Neural cell (in vitro differentiated cells): ENCODE measurements at regions not wholly inside any gene's neighbourhood (a gene's known extent, or its start where the extent isn't known, plus 50 kb on each side); places are given as distances from the start of the nearest gene placed in this dataset.
"Not testable (repeated sequence)": the region's sequence is repeated elsewhere in the genome, so short reads cannot be mapped to it uniquely, and the experiment has no call there.

ENCODE experiments used
- H2AFZ ChIP-seq: fragments of 200-600, 300-800 bp; sonication (generic), shearing (Covaris generic); 2 replicates; pipeline ENCODE4 v1.6.0; 2014; ENCODE audit warnings: low read depth, mild to moderate bottlenecking, antibody characterized with exemption, low read length, moderate library complexity
- H3F3A ChIP-seq: fragments of 200-600 bp; shearing (Covaris generic); 2 replicates; pipeline ENCODE4 v1.6.1; 2016; ENCODE audit warnings: mild to moderate bottlenecking, moderate library complexity, mixed read lengths, antibody characterized with exemption, low read length; ENCODE audit not compliant: insufficient read depth, poor library complexity, severe bottlenecking
- H3K27ac ChIP-seq: fragments of 200-600, 300-800 bp; sonication (generic), shearing (Covaris generic); 2 replicates; pipeline ENCODE4 v1.5.1; 2014; ENCODE audit warnings: mild to moderate bottlenecking, low read length, moderate library complexity
- H3K27me3 ChIP-seq: fragments of 300-800, 200-600 bp; sonication (generic), shearing (Covaris generic); 2 replicates; pipeline ENCODE4 v1.6.0; 2014; ENCODE audit warnings: mild to moderate bottlenecking, low read depth, low read length, moderate library complexity; ENCODE audit not compliant: insufficient read depth
- H3K36me3 ChIP-seq: fragments of 300-800, 200-600 bp; sonication (generic), shearing (Covaris generic); 2 replicates; pipeline ENCODE4 v1.5.1; 2014; ENCODE audit warnings: mild to moderate bottlenecking, antibody characterized with exemption, low read length, moderate library complexity; ENCODE audit not compliant: insufficient read depth
- H3K4me2 ChIP-seq: fragments of 300-800, 200-600 bp; sonication (generic), shearing (Covaris generic); 2 replicates; pipeline ENCODE4 v1.6.0; 2014; ENCODE audit warnings: mild to moderate bottlenecking, low read length
- H3K4me3 ChIP-seq: fragments of 300-800, 200-600 bp; sonication (generic), shearing (Covaris generic); 2 replicates; pipeline ENCODE4 v1.5.1; 2014; ENCODE audit warnings: mild to moderate bottlenecking, low read length, moderate library complexity
- H3K79me2 ChIP-seq: fragments of 200-600 bp; shearing (Covaris generic); replicated peaks from 2 replicates; pipeline ENCODE4 v1.6.0; 2014; ENCODE audit warnings: mild to moderate bottlenecking, low read length, moderate library complexity; ENCODE audit not compliant: insufficient read depth
- H3K9ac ChIP-seq: fragments of 300-800, 200-600 bp; sonication (generic), shearing (Covaris generic); 2 replicates; pipeline ENCODE4 v1.6.1; 2016; ENCODE audit warnings: mild to moderate bottlenecking, low read length, mixed read lengths
- H3K9me2 ChIP-seq: fragments of 200-600 bp; shearing (Covaris generic); 2 replicates; pipeline ENCODE4 v1.6.1; 2016; ENCODE audit warnings: mild to moderate bottlenecking, low read length, mixed read lengths; ENCODE audit not compliant: insufficient read depth
- H3K9me3 ChIP-seq: fragments of 200-600, 300-800 bp; sonication (generic), shearing (Covaris generic); 2 replicates; pipeline ENCODE4 v1.6.1; 2016; ENCODE audit warnings: mild to moderate bottlenecking, mixed run types, low read length, moderate library complexity, mixed read lengths
- H4K20me1 ChIP-seq: fragments of 200-600 bp; shearing (Covaris generic); 2 replicates; pipeline ENCODE4 v1.6.1; 2016; ENCODE audit warnings: mild to moderate bottlenecking, mixed run types; ENCODE audit not compliant: insufficient read depth
- EP300 ChIP-seq: fragments of 450-650 bp; conservative IDR thresholded peaks from 2 replicates; pipeline ENCODE4 v1.6.1; 2014; ENCODE audit warnings: antibody characterized with exemption, mild to moderate bottlenecking, moderate library complexity; ENCODE audit not compliant: poor library complexity, severe bottlenecking
- EZH2 ChIP-seq: fragments of 200-600, 300-800 bp; shearing (Covaris generic), sonication (generic); IDR thresholded peaks from 2 replicates; pipeline ENCODE4 v1.6.1; 2014; ENCODE audit warnings: antibody characterized with exemption, low read length, borderline replicate concordance, mild to moderate bottlenecking; ENCODE audit not compliant: insufficient read depth, poor library complexity, severe bottlenecking
- MXI1 ChIP-seq: fragments of 450-650 bp; conservative IDR thresholded peaks from 2 replicates; pipeline ENCODE4 v1.6.1; 2014; ENCODE audit warnings: antibody characterized with exemption, mild to moderate bottlenecking; ENCODE audit not compliant: poor library complexity, severe bottlenecking
- POLR2AphosphoS5 ChIP-seq: IDR thresholded peaks from 2 replicates; pipeline ENCODE4 v1.6.1; 2012
- RAD21 ChIP-seq: fragments of 450-650 bp; conservative IDR thresholded peaks from 2 replicates; pipeline ENCODE4 v1.6.1; 2014; ENCODE audit warnings: antibody characterized with exemption, mild to moderate bottlenecking, moderate library complexity
- SMC3 ChIP-seq: fragments of 450-650 bp; conservative IDR thresholded peaks from 2 replicates; pipeline ENCODE4 v1.6.1; 2014; ENCODE audit warnings: antibody characterized with exemption, mild to moderate bottlenecking, moderate library complexity; ENCODE audit not compliant: poor library complexity
- TAF1 ChIP-seq: IDR thresholded peaks from 2 replicates; pipeline ENCODE4 v1.6.1; 2012; ENCODE audit warnings: low read depth
- TF ChIP-seq, protein P1 (sequence below): fragments of 450-650 bp; IDR thresholded peaks from 2 replicates; pipeline ENCODE4 v1.5.1; 2014; ENCODE audit warnings: antibody characterized with exemption, mild to moderate bottlenecking, moderate library complexity; ENCODE audit not compliant: poor library complexity, severe bottlenecking
- TF ChIP-seq, protein P2 (sequence below): IDR thresholded peaks from 2 replicates; pipeline ENCODE4 v1.6.1; 2012; ENCODE audit warnings: borderline replicate concordance

DNA sequence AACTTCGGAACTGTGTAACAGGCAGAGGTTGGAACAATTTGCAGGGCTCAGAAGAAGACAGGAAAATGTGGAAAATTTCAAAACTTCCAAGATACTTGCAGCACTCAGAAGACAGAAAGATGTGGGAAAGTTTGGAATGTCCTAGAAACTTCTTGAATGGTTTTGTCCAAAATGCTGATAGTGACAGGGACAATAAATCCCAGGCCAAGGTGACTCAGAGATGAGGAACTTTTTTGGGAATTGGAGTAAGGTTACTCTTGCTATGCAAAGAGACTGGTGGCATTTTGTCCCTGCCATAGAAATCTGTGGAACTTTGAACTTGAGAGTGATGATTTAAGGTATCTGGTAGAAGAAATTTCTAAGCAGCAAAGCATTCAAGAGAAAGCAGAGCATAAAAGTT lies 2055.6 kb upstream of the C9orf72 start:
- H3K4me3 ChIP-seq, H3K9me2 ChIP-seq, H3F3A ChIP-seq, H3K36me3 ChIP-seq, H3K9ac ChIP-seq, H3K9me3 ChIP-seq, H3K79me2 ChIP-seq, H4K20me1 ChIP-seq, H2AFZ ChIP-seq, H3K27ac ChIP-seq, H3K27me3 ChIP-seq, H3K4me2 ChIP-seq: not testable (repeated sequence)

- Histone ChIP-seq H2AFZ (no peak overlapping the region), H3K4me3 (no peak overlapping the region), H3K4me2 (no peak overlapping the region), H3K27ac (no peak overlapping the region), H3K79me2 (no peaks in the 10 kb centered on the region), H3K36me3 (no peaks in the 10 kb centered on the region), H3K9ac (no peak overlapping the region), H3F3A (no peaks in the 10 kb centered on the region), H4K20me1 (no peaks in the 10 kb centered on the region), H3K9me3 (no peaks in the 10 kb centered on the region), H3K27me3 (no peaks in the 10 kb centered on the region), H3K9me2 (no peaks in the 10 kb centered on the region)
- TF ChIP-seq, protein P1, sequence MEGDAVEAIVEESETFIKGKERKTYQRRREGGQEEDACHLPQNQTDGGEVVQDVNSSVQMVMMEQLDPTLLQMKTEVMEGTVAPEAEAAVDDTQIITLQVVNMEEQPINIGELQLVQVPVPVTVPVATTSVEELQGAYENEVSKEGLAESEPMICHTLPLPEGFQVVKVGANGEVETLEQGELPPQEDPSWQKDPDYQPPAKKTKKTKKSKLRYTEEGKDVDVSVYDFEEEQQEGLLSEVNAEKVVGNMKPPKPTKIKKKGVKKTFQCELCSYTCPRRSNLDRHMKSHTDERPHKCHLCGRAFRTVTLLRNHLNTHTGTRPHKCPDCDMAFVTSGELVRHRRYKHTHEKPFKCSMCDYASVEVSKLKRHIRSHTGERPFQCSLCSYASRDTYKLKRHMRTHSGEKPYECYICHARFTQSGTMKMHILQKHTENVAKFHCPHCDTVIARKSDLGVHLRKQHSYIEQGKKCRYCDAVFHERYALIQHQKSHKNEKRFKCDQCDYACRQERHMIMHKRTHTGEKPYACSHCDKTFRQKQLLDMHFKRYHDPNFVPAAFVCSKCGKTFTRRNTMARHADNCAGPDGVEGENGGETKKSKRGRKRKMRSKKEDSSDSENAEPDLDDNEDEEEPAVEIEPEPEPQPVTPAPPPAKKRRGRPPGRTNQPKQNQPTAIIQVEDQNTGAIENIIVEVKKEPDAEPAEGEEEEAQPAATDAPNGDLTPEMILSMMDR: no peak
- TF ChIP-seq, protein P2, sequence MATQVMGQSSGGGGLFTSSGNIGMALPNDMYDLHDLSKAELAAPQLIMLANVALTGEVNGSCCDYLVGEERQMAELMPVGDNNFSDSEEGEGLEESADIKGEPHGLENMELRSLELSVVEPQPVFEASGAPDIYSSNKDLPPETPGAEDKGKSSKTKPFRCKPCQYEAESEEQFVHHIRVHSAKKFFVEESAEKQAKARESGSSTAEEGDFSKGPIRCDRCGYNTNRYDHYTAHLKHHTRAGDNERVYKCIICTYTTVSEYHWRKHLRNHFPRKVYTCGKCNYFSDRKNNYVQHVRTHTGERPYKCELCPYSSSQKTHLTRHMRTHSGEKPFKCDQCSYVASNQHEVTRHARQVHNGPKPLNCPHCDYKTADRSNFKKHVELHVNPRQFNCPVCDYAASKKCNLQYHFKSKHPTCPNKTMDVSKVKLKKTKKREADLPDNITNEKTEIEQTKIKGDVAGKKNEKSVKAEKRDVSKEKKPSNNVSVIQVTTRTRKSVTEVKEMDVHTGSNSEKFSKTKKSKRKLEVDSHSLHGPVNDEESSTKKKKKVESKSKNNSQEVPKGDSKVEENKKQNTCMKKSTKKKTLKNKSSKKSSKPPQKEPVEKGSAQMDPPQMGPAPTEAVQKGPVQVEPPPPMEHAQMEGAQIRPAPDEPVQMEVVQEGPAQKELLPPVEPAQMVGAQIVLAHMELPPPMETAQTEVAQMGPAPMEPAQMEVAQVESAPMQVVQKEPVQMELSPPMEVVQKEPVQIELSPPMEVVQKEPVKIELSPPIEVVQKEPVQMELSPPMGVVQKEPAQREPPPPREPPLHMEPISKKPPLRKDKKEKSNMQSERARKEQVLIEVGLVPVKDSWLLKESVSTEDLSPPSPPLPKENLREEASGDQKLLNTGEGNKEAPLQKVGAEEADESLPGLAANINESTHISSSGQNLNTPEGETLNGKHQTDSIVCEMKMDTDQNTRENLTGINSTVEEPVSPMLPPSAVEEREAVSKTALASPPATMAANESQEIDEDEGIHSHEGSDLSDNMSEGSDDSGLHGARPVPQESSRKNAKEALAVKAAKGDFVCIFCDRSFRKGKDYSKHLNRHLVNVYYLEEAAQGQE: no peak
- TF ChIP-seq TAF1 (no peak), EP300 (no peak), MXI1 (no peak), EZH2 (no peak), POLR2AphosphoS5 (no peak), SMC3 (no peak), RAD21 (no peak)
Observed at GRCh38 chr9:29637471-29638237, 2064.4 kb upstream of the C9orf72 start.

DNA sequence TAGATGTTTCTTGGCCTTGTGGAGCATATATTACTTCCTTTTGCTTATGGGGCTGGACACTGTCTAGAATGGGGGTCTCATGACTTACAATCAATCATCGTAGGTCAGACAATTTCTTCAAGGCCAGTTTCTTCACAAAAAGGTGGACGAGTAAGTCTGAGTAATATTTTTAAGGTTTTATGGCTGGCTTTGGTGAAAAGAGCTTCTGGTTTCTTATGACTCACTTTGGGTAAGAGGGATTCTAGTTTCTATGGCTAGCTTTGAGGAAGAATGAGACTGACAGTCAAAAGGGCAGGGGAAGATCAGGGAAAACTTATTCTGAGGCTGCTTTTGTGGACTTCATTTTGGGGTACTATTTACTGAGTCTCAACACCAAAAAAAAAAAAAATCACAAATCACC lies 2067.2 kb upstream of the C9orf72 start:
- Histone ChIP-seq H3K9ac (no peak overlapping the region), H3K79me2 (no peaks in the 10 kb centered on the region), H3K4me2 (no peak overlapping the region), H3K4me3 (no peak overlapping the region), H3K27me3 (no peaks in the 10 kb centered on the region), H3K36me3 (no peaks in the 10 kb centered on the region), H3K27ac (no peak overlapping the region), H4K20me1 (no peaks in the 10 kb centered on the region), H3F3A (no peaks in the 10 kb centered on the region), H2AFZ (no peak overlapping the region), H3K9me2 (no peaks in the 10 kb centered on the region), H3K9me3 (no peaks in the 10 kb centered on the region)
- TF ChIP-seq SMC3 (no peak), RAD21 (no peak), POLR2AphosphoS5 (no peak), TAF1 (no peak)
- TF ChIP-seq, protein P2: no peak
- TF ChIP-seq, protein P1: no peak
